AG08396 (cell line): ENCODE measurements at regions not wholly inside any gene's neighbourhood (a gene's known extent, or its start where the extent isn't known, plus 50 kb on each side); places are given as distances from the start of the nearest gene placed in this dataset.
"Not testable (repeated sequence)": the region's sequence is repeated elsewhere in the genome, so short reads cannot be mapped to it uniquely, and the experiment has no call there.

Experiments
- DNase-seq: peaks from one replicate; pipeline ENCODE4 v3.0.0; 2012; ENCODE audit warnings: low spot score, mixed read lengths

DNA sequence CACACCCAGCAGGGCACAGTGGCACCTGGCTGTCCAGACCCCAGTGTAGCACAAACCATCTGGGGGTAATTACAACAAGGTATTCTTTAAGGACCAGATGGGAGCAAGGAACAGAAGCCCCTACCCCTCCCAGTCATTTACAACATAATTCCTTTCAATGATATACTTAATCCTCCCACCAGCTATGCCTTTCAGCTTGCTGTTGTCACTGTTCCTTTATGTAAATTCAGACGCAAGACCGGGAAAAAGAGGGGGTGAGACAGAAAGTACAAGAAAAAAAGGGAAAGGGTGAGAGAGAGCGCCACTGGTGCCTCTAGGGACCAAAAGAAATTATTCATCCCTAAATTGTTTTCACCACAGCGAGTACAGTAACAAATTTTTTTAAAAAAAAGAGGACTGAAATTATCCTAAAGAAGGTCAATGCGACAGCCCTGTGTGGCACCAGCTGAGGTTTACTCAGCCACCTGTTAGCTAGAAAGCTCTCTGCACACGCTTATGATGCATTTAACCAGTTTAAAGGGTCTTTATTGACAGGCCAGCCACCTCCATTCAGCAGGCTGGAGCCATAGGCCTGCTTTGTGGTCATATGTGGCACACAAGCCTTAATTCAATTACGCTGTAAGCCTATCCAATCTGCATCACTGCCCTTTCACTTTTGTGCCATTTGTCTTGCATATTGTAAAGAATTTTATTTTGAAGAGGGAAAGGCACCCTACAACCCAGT, 210.2 kb upstream of the ISL1 start:
- DNase-seq = no peak

GRCh38 chr5:51181208-51181894, 201.9 kb upstream of the ISL1 start:
- DNase-seq = no peak

DNA sequence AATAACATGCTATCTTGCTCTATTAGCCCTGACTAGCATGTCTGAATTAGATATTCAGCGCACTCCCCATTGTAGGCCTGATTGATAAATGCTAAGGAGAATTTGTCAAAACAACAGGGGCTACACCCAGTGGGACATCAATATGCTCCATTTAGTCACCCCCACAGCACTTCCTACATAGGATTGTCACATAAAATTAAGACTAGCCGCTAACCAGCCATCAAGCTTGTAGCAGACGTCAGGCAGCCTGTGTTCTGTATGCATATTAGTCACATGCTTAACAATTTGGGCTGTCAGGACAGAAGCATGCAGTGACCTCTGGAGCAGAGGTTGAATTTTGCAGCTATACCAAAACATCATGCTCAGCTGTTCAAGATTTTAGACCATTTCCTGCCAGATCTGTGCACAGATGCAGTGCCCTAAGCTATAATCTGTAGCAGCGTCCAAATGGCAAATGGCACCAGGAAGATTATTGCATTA, 197.4 kb upstream of the ISL1 start:
- DNase-seq = no peak

GRCh38 chr5:51188001-51188591, 195.2 kb upstream of the ISL1 start:
- no peak for DNase-seq

DNA sequence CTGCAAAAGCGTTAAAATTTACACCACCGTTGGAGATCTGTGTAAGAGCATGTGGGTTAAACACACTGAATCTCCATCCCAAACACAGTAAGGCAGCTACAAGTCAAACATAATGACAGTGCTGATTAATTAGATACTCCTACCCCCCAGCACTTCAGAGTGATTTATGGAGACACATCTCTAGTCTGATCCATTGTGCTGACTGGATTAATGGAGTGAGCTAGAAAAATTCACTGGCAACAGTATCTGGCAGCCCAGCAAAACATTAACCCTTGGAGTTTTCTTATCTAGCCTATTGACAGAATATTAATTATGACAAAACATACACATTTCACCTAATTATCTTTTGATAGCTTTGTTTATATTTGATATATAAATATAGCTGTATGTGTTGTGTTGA, 188.6 kb upstream of the ISL1 start:
- no peak for DNase-seq

- DNase-seq = no peak
These were observed 182.2 kb upstream of the ISL1 start for GRCh38 chr5:51201024-51201423.

DNA sequence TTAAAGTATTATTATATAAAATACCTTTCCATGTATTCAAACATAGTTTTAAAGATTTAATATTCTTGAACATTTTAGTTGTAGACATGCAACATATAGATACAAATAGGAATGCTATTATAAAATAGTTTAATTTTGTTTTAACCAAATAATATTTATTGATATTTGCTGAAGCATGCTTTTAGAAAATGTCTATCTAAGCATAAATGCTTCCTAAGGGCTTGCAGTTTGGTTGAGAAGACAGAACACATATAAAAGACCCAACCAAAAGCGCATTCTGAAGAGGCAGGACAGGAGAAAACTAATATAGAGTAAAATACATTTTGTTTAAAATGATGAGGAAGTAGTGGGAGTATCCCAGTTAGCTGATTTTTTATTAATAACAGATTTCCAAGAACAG, 181.5 kb upstream of the ISL1 start:
- DNase-seq = no peak

DNA sequence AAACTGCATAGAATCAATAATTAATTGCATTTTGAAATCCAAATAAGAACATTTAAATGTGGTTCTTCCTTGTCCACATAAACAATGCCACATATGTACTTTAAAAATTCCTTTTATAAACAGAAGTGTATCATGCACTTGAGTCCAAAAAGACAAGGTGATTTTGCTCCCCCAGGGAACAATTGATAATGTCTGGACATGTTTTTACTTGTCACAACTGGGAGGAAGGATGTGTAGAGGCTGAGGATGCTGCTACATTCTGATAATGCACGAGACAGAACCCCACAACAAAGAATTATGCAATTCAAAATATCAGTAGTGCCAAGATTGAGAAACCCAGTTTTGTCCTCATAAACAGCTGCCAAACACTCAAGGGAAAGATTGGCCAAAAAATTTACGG, 181.1 kb upstream of the ISL1 start:
- DNase-seq = no peak

DNA sequence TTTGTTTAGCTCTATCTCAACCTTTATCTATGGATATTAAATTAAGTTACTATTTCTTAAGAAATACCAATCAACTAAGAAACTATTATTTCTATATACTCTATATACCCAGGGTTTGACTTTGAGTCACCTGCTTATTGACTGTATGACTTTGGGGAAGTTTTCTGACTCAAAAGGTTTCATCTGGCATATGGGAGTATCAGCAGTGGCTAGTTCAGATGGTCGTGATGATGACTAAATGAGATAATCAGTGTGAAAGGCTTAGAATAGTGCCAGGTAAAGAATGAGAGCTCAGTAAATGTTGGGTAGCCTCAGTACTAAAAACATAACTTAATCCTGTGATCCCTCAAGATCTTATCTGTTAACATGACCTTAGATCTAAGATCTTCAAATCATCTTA, 179.7 kb upstream of the ISL1 start:
- DNase-seq = no peak

DNA sequence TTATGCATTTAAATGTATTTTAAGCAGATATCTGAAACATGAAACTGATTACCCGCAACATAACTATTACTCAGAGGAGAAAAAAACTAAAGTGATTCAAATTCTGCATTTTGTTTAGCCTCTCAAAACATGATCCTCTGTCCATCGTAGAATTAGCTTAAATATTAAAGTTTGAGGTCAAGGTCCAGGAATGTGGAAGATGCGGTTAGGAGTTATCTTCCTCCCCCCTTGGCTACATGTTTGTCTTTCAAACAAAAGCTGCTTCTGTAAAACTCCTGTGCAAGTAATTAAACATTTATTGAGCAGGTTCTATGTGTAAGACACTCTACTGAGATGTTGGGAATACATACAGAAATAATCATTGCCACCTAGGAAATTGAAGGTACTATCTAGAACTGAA, 175.0 kb upstream of the ISL1 start:
- no peak for DNase-seq

GRCh38 chr5:51214746-51215145, 168.5 kb upstream of the ISL1 start:
- no peak for DNase-seq

DNA sequence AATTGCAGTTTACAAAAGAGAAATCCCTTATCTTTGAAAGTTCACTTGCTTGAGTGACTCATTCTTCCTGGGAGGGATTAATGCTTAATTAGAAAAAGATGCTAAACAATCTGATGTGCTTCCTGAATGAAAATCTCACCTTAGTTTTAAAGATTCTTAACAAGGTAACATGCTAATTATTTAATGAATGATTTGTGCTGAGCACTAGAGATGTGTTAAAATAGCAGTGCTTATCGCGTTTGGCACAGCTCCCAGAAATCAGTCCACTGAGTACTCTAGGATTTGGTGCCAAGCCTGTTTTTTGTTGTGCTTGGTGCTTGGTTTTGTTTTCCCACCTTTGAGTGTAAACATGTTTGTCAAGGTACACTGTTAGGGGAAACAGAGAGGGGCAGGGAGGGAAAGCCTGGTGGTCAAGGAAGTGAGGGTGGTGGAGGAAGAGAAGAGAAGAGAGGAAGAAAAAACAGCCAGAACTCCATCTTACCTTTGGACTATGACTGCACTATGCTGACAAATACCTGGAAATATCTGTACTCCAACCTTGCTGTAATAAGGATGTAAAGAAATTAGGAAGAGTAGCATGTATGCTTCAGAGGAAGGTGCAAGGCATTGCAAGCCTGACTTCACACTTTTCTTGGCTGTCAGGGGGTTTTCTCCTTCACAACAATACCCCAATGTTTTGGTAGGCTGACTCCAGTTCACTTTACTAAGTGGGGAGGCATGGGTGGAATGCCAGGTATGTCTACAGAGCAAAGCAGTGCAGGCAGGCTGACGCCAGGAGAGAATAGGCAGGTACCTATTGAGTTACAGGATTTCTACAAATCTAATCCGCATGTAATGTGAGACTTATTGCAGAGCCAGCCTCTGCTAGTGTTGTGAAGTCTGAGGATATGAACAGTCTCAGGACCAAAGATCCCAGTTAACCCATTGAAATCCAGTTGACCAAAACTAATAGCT, 157.2 kb upstream of the ISL1 start:
- DNase-seq = no peak

GRCh38 chr5:51227963-51228470, 155.2 kb upstream of the ISL1 start:
- DNase-seq = no peak

GRCh38 chr5:51230336-51230735, 152.9 kb upstream of the ISL1 start:
- DNase-seq = no peak

- DNase-seq = no peak
These were observed 140.8 kb upstream of the ISL1 start for GRCh38 chr5:51242456-51242855.

- DNase-seq = not testable (repeated sequence)
These were observed 132.3 kb upstream of the ISL1 start for GRCh38 chr5:51250957-51251356.

GRCh38 chr5:51271261-51271660, 112.0 kb upstream of the ISL1 start:
- no peak for DNase-seq

DNA sequence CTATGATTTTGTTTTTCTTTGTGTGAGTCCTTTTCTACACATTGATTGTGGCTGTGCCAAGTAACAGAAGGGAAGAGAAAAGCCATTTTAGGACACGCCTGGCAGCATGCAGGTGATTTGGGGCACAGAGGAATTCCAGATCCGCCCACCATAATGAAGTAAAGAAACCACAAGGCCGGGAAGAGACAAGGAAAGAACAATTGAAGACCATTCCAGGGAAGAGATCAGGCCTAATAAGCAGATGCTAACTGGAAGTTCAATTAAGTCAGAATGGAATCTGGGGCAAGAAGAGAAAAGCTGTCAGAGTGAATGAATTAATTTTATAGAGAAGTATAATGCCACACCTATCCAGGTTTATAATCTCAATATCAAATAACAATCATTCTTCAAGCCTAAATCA, 110.2 kb upstream of the ISL1 start:
- DNase-seq = no peak

DNA sequence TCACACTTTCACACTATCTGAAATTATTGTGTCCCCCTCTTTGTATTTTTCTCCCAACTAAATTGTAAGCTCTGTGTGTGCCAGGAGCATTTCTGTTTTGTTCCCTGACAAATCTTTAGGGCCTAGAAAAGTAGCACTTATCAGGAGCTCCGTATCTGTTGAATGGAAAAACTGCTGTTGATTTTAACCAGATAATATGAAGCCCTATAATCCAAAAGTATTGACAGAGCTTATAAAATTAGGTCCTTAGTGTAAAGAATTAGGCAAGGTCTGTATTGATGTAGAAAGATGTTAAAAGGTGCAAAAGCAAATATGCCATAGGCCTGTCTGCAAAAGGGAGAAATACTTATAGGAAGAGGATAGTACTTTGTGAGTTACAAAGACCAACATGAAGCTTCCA, 109.4 kb upstream of the ISL1 start:
- DNase-seq = no peak

GRCh38 chr5:51275428-51275827, 107.8 kb upstream of the ISL1 start:
- DNase-seq = no peak

- no peak for DNase-seq
These were observed 107.0 kb upstream of the ISL1 start for GRCh38 chr5:51276250-51276649.

DNA sequence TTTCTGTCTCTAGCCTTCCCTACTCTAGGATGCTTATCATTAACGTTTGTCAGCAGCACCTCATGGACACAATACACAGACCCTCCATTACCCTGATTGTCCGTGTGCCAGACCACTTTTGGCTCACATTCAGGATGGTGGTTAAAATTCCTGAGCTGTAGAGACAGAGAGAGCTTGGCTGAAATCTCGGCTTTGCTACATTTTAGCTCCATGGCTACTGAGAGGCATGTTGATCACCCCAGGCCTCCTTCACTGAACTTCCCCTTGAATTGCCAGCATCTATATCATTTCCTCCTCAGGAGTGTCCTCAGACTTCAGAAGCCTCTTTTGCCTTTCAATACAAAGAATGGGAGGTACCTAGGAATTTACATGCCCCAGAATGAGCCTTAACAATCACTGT, 104.7 kb upstream of the ISL1 start:
- no peak for DNase-seq
